ENCODE measurements at regions not wholly inside any gene's neighbourhood (a gene's known extent, or its start where the extent isn't known, plus 50 kb on each side); places are given as distances from the start of the nearest gene placed in this dataset.

DNA sequence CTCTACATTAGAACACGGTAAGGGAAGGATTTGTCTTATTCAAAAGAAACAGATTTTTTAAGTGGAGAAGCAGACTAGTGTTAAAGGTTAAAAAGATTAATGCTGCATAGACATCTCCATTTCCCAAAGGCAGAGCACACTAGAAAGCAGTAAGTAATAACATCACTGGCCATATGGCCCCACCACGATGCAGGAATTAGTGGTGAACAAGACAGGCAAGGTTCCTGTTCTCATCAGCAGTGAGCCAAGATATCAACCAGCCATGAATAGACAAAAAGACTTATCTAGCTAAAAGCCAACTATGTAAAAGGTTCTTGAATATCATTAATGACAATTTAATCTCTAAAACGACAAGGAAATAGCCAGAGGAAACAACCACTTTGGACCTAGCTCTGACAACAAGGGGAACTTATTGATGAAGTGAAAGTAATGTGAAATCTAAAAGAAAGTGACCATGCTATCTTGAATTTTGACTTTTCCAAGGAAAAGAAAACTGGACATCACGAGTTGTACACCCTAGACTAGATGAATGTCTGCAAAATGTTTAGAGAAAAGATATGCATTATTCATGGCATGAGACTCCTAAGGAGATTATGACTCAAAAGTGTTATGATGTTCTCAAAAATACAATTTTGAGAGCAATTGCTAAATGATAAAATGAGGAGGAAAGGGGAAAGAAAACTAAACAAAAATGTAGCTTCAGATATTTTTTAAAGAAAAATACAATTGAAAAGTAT, 157.9 kb upstream of the STXBP5 start:
- no peak for DNase-seq

DNA sequence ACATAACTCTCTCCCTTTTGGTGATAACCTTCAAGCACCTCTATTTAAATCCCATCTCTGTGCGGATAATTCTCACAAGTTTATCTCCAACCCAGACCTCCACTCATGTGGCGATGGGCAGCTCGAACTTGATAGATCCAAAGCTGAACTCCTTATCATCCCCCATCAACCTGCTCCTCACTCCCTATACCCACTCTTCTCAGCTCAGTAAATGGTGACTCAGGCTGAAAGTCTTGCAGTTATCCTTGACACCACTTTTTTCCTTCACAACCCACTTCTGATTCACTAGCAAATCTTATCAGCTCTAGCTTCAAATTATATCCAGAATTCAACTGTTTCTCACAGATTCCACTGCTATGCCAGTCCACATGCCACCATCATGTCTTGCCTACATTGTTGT, 155.3 kb upstream of the STXBP5 start:
- DNase-seq, result no peak

DNA sequence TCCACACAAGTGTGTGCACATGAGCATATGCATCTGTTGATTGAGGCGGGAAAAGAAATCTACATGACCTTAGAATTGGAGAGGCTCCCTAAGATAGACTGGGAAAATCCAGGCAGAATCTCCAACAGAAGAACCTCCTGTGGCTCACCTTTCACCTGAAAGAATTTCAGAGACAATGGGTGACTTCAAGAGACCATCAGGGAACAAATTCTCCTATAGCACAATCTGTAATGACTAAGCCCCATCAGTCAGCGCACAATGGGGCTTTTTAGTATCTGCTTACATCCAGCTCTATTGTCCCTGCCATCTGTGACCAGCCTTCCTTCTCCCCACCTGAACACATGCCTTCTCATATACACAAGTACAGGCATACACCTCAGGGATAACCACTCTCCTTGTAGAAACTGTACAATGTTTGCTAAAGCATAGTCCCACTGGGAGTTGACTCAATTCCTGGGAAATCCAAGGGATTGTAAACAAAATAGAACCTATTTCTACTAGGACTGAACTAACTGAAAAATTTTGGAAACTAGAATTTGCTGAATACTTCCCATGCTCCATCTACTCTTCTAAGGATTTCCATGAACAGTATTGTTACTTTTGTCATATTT, 150.8 kb upstream of the STXBP5 start:
- DNase-seq, result no peak

DNA sequence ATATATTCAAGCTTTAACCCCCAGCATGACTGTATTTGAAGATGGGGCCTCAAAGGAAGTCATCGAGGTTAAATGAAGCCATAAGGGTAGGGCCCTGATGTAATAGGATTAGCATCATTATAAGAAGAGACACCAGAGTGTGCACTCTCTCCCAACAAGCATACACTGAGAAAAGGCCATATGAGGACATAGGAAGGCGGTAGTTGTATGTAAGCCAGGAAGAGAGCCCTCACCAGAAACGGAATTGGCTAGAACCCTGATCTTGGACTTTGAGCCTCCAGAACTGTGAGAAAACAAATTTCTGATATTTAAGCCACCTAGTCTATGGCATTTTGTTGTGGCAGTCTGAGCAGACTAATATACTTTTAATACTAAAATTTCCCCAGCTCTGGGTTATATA, 150.1 kb upstream of the STXBP5 start:
- DNase-seq, result no peak

DNA sequence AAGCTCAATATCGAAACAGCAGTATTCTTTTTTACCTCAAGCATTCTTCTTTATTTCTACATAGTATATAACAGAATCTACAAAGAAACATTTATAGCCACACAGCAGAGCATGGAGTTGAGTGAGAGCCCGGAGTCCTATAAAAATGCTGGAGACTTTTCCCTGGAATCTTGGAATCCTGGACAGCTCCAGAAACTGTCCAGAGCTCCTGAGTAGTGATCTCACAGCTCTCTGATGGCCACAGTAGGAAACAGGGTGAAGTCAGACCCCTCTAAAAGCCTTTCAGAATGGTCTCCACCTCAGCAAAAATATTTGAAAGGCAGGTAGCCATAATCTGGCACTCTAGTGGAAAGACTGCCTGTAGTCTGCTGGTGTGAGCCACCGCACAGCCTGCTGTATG, 149.3 kb upstream of the STXBP5 start:
- no peak for DNase-seq

DNA sequence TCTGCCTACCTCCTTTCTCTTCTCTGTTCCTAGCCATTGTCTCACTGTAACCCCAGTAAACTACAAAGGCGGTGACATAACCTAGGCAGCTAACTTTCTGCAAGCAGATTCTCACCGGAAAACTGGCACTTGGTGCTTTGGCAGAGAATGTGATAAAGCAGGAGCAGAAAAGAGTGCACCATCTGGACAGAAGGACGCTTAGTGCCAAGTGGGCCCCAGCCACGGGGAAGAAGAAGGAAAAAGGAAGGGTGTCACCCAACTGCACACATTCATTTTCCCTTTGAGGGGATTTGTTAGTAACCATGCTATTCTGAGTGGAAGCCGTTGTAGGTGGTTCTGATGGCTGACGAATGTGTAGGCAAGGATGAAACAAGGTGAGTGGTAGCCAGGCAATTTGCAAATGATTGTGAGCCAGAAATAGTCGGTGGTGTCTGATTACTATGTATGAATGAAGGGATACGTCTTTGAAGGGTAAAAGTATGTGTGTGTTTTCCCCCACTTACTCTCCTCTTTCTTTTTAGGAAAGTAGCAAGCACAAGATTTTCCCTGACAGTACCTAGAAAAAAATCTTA, 148.3 kb upstream of the STXBP5 start:
- DNase-seq, result no peak

DNA sequence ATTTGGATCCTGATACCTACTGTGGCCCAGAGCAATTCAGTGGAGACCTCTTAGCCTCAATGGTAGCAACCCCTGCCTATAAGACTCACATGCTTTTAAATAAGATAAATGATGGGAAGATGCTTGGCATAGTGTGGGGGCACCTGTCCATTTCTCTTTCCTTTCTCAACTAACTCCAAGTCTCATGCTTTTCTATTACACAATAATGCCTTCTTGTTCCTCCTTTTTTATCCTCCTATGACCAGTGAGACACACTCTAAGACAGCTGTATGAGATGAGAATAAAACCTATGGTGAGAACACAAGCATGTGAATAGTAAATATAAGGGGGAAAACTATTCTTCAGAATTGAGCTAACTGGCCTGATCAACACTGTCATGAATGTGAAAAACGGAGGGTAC, 147.0 kb upstream of the STXBP5 start:
- DNase-seq, result no peak

DNA sequence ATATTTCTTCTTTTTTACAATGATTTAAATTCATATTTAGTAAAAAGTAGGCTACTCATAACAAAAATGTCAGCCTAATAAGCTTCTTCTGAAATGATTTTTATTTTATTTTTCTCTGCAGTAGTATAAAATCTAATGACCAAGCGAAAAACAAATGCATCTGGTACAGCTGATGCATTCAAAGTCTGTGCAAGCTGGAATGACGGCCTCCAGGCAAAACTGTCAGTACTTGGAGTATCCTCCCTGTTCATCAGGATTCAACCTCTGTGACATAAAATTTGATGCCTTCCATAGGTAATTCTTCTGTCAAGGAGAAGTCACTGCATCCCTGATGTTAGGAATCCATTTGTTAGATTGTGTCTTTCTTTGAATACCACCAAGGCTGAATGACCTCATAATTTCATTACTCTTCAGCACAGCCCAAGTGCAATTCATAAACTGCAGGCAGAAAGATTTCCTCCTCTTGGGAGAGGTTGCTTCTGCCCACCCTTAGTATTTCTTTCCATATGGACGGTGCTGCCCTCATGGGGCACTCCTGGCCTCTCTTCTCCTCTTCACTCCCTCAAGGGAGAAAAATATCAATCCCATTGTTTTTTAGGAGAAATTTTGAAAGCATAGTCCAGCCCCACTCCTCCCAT, 146.4 kb upstream of the STXBP5 start:
- DNase-seq, result no peak

DNA sequence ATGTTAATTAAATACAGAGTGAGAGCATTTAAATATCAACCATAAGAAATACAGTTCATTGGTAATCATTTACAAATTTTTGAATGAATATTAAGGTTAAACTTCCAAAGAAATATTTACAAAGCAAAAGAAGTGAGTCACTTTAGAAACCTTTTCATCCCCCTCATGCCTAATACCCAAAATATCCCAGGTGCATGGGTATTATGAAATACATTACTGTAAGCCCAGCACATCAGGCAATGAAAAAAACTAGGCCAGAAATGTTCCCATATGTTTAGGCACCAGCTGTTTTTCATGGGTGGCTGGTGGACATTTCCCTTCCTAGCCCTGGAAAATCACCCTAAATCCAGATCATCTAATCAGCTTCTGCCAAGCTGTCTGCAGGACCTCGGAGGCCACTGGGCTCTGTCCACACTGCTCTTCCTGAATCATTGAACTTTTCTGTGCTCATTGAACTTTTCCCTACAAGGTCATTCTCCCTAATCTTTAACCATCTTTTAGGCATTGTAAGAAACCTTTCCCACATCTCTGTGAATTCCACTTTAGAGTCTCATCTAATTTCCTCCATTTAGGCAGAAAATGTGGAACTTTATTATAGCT, 145.3 kb upstream of the STXBP5 start:
- no peak for DNase-seq

DNA sequence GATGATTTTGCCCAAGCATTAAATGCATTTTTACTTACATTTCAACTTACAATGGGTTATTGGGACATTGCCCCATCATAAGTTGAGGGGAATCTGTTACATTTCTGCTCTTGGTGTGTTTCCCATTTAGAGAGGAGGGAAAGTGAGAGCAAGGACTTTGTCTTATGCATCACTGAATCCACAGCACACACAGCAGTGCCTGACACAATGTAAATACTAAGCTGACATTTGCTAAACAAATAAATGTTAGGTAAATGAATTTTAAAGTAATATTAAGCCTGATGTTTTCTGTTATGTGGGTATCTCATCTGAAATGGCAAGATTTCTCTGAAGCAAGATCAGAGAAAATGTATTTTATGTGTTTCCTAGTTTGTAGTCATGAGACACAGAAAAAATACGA, 143.6 kb upstream of the STXBP5 start:
- DNase-seq, result no peak

DNA sequence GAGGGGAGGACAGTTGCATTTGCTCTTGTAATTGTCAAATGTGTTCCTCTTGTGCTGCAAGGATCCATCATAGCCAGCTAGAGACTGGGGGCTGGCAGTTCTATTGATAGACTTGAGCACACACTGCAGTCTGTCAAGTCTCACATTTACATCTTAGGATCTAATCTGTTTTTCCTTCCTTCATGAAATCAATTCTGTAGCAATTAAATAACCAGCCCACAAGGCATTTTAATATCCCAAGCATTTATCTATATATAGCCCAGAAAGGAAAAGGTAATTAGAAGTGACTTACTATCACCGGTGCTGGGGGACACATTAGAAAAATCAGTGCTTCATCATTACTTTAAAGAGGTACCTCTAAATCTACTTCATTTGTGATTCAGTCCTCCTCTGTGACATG, 143.0 kb upstream of the STXBP5 start:
- DNase-seq, result no peak

DNA sequence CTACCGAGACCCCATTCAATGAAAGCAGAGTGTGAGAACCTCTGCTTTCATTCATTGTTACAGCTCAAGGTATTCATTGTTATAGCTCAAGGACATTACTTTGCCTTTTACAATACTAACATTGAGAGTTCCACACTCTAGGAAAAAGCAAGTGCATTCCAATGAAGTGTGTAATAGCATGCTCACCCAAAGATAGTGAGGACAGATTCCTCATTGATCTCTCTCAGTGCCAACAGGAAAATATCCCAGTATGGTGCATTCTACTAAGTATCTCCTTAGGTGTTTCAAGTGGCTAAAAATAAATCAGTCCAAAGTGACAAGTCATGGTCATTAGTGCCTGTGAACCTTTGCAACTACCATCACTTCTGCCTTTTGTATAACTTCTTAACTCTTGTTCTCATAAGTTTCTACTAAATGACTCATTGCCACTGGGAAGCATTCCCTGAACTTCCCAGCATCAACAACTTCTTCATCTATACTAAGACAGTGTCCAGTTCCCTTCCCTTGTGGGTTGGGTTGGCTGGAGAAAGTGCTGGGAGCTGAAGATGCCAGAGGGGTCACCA, 140.7 kb upstream of the STXBP5 start:
- DNase-seq, result no peak

DNA sequence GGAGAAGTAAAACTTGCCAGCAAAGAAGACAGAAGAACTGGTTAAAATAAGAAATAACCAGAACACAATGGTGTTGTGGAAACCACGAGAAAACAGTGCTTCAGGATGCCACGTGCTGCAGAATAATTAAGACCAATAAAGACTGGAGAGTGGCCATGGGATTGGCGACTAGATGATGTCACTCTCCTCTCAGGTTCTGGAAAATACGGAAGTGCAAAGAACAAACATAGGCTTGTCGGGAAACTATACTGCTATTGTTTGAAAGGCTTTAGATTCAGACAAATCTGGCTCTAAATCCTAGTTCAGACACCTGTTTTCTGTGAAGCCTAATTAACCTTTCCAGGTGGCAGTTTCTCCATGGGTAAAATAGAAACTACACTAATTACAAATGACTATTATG, 138.4 kb upstream of the STXBP5 start:
- DNase-seq, result no peak

DNA sequence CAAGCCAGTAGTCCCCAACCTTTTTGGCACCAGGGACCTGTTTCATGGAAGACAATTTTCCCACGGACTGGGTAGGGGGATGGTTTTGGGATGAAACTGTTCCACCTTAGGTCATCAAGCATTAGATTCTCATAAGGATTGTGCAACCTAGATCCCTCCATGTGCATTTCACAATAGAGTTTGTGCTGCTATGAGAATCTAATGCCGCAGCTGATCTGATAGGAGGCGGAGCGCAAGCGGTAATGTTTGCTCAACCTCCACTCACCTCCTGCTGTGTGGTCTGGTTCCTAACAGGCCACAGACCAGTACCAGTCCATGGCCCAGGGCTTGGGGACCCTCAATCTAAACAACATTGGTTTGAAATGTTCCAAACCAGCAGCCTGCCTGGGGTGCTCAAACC, 137.0 kb upstream of the STXBP5 start:
- DNase-seq, result no peak

DNA sequence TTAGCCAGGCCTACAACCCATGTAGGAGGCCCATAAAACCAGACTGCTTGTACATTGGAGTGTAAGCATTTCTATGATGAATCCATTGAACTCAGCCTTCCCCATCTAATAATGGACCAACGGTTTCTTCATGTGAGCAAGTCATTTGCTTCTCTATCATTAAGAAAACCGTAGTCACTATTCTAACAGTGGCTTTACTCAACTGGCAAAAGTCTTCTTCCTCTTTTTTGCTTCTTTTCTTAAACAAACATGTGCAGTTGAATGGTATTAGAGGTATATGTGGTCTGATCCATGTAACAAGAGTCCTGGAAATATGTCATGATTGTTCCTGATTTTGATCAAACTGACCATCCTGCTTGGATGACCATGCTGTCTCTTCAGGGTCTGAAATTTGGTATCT, 132.4 kb upstream of the STXBP5 start:
- DNase-seq, result no peak

DNA sequence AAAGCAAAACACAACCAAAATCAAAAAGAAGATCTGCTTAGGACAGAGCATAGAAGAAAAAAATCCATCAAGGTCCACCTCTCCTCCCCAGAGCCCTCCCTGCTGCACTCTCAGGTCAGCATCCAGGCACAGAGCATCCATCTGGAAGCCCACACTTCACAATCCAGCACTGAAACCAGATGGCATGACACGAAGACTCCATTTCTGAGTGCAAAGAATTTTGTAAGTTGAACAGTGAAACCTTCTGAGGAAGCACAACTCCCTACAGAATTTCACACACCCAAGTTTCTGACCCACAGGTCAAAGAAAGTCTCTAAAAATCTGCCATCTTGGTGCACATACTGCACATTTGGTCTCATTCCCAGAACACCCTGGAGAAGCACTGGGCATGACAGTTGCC, 128.8 kb upstream of the STXBP5 start:
- no peak for DNase-seq

DNA sequence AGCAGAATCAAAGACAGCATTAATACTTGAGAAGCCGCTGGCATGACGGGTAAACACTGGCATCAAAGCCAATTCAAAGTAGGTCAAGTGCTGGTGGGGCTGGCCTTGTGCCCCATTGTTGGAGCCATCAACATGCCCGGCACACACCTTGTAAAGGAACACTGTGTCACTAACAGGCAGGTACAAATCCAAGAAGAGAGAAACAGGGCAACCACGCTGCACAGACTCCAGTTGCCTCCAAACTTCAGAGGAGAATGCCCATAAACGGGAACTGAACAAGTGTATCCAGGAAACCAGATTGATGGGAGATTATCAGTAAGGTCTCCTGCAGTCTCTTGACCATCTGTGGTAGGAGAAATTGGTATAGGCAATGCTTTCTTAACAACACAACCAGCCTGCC, 127.0 kb upstream of the STXBP5 start:
- no peak for DNase-seq

DNA sequence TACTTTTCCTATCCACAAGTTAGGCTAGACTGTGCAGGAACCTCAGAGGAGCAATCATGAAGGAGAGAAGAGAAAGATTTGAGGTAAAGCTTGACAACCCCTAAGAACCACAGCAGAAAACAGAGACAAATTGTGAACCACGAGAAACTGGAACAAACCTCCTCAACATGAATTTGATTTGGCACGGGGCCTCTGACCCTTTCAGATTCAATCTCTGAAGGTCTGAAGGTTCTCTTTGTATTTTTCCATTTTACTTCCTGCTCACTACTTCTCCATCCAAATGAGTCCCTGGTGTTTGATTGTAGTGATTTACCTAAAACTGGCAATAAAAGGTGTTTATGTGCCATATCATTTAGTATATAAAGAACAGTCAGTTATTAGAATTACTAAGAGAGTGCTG, 126.1 kb upstream of the STXBP5 start:
- no peak for DNase-seq

DNA sequence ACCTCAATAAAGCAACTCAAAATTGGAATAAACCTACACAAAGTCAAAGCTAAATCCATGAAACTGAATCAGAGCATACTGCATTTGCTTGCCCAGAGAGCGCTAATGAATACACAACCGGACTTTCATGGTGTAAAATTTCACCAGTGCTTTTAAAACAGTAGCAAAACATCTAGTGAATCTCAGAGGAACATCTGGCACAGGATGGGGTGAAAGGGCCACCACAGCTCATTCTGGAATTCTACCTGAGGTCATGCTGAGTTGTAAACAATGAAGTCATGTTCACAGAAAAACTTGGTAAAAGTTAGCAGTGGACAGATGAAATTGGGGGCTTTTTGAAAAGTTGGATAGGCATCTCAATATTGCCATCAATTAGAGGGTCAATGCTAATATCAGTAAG, 125.6 kb upstream of the STXBP5 start:
- no peak for DNase-seq

DNA sequence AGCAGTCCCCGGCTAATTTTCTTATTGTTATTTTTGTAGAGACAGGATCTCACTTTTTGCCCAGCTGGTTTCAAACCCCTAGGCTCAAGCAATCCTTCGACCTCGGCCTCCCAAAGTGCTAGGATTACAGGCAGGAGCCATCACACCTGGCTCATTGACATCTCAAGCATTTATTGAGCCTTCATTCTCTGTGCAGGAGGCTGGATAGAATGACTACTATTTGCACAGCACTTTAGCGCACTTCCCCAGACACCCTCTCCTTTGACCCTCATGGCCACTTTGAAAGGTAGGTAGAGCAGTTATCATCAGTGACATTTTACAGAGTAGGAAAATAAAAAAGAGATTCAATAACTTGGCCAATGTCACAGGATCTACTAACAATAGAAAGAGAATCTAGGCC, 124.0 kb upstream of the STXBP5 start:
- no peak for DNase-seq

DNA sequence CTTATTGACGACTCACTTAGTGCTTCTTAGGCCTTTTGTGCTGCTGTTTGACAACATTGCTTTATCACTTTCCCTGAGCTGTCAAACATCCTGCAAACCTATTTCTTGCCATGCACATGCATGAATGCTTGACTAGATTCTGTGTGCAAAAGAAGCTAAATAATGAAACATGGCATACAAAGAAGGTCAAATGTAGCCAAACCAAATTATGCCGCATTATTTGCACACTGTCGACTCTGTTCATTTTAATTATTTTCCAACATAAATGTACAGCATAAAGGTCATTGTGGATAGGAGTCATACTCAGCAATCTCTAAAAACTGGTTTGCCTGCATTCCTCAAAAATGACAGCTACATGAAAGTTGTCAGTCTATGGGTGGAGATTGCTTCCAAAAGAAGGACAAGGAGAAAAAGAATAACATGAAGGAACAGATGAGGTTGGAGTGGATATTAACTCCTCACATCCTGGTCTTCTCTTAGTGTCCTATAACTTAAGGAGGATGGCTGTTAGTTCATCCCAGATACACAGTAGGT, 123.1 kb upstream of the STXBP5 start:
- no peak for DNase-seq

DNA sequence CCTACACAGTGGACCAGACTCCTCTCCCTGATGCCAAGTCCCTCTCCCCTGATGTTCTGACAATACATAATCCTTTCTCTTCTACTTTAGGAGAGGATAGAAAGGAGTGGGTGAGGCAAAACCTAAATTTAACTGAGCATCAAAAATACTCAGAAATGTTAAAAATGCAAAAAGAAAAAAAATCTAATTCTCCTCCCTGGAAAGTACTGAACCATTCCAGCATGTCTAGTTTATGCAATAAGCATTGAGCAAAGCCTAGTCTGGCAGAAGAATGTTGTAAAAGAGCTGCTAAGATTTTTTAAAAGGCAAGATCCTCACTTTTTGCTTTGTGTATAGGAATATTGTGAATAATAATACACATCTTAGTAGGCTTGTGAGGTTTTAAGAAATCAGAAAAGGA, 116.6 kb upstream of the STXBP5 start:
- no peak for DNase-seq

DNA sequence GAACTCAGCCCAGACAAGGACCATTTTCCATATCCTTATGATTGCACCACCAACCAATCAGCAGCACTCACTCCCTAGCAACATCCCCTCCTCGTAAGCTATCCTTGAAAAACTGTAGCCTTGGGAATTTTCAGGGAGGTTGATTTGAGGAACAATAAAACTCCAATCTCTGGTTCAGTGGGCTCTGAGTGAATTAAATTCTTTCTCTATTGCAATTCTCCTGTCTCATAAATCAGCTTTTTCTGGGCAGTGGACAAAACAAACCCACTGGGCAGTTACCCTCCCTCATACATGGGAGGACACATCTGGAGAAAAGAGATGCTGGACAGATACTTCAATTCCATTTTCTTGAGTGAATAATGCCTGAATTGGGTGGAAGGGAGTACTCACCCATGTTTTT, 115.4 kb upstream of the STXBP5 start:
- no peak for DNase-seq
